Glomerular visceral epithelial cell (primary cell): ENCODE measurements at regions not wholly inside any gene's neighbourhood (a gene's known extent, or its start where the extent isn't known, plus 50 kb on each side); places are given as distances from the start of the nearest gene placed in this dataset.

Experiments
- DNase-seq: peaks from one replicate; pipeline ENCODE4 v3.0.0-alpha.2; 2016; ENCODE audit errors: extremely low spot score

GRCh38 chr10:113259576-113260226, 293.2 kb upstream of the HABP2 start:
- no peak for DNase-seq

GRCh38 chr10:113261161-113261560, 291.7 kb upstream of the HABP2 start:
- DNase-seq = no peak

GRCh38 chr10:113261611-113262091, 291.2 kb upstream of the HABP2 start:
- DNase-seq = no peak

GRCh38 chr10:113263056-113263455, 289.8 kb upstream of the HABP2 start:
- DNase-seq = no peak

- no peak for DNase-seq
These were observed 288.3 kb upstream of the HABP2 start for GRCh38 chr10:113264333-113265131.

- no peak for DNase-seq
These were observed 286.7 kb upstream of the HABP2 start for GRCh38 chr10:113266147-113266546.

- DNase-seq = no peak
These were observed 285.0 kb upstream of the HABP2 start for GRCh38 chr10:113267619-113268562.

GRCh38 chr10:113269333-113269732, 283.5 kb upstream of the HABP2 start:
- no peak for DNase-seq

GRCh38 chr10:113272511-113272910, 280.3 kb upstream of the HABP2 start:
- DNase-seq = no peak

- DNase-seq = peak; percentile 3
These were observed 279.4 kb upstream of the HABP2 start for GRCh38 chr10:113273181-113274163.

GRCh38 chr10:113274176-113274829, 278.6 kb upstream of the HABP2 start:
- DNase-seq = no peak

- DNase-seq = no peak
These were observed 274.6 kb upstream of the HABP2 start for GRCh38 chr10:113278221-113278620.

GRCh38 chr10:113278664-113279063, 274.2 kb upstream of the HABP2 start:
- no peak for DNase-seq

GRCh38 chr10:113279262-113279661, 273.6 kb upstream of the HABP2 start:
- no peak for DNase-seq

GRCh38 chr10:113282564-113282963, 270.3 kb upstream of the HABP2 start:
- DNase-seq = no peak

GRCh38 chr10:113283189-113283588, 269.7 kb upstream of the HABP2 start:
- no peak for DNase-seq

GRCh38 chr10:113284635-113285034, 268.2 kb upstream of the HABP2 start:
- DNase-seq = no peak

- no peak for DNase-seq
These were observed 267.5 kb upstream of the HABP2 start for GRCh38 chr10:113285305-113285704.

- no peak for DNase-seq
These were observed 265.3 kb upstream of the HABP2 start for GRCh38 chr10:113287592-113287991.

- DNase-seq = no peak
These were observed 262.7 kb upstream of the HABP2 start for GRCh38 chr10:113290137-113290536.
